Thyroid gland (tissue), 4 donors: ENCODE measurements at regions not wholly inside any gene's neighbourhood (a gene's known extent, or its start where the extent isn't known, plus 50 kb on each side); places are given as distances from the start of the nearest gene placed in this dataset.
"Not testable (repeated sequence)": the region's sequence is repeated elsewhere in the genome, so short reads cannot be mapped to it uniquely, and the experiment has no call there.

Experiments
- DNase-seq, 2 donors: peaks; one replicate each; pipeline ENCODE4 v3.0.0-alpha.2; 2019
- H3K27ac ChIP-seq, 3 donors: fragments of 200-600 bp; sonication (generic); 1 replicate in 2 of 3; 2 replicates in 1 of 3; pipeline ENCODE4 v1.5.1; 2016 to 2019; ENCODE audit warnings: mild to moderate bottlenecking in 1 of 3, moderate library complexity in 1 of 3
- H3K27me3 ChIP-seq: fragments of 200-600 bp; sonication (generic); one replicate; pipeline ENCODE4 v1.5.1; 2019
- H3K36me3 ChIP-seq, 2 donors: fragments of 200-600 bp; sonication (generic); one replicate each; pipeline ENCODE4 v1.5.1; 2016 to 2019
- H3K4me1 ChIP-seq, 2 donors: fragments of 200-600 bp; sonication (generic); one replicate each; pipeline ENCODE4 v1.5.1; 2017 to 2019
- H3K4me3 ChIP-seq, 3 donors: fragments of 200-600 bp; sonication (generic); replicated peaks in 1 of 3; 1 replicate in 2 of 3; 2 replicates in 1 of 3; pipeline ENCODE4 v1.5.1; 2016; ENCODE audit warnings: mild to moderate bottlenecking in 1 of 3
- H3K9me3 ChIP-seq: fragments of 200-600 bp; sonication (generic); one replicate; pipeline ENCODE4 v1.5.1; 2017
- WGBS, 2 donors: methylation state at CpG; one replicate each; pipeline ENCODE4 v1.1.5; 2017; 5-methylcytosine and 5-hydroxymethylcytosine counted together
- intact Hi-C: fragments of 100-400 bp; cut with DNase I; formaldehyde crosslinking; loops from one replicate; pipeline ENCODE4 v1.15.1; 2023

GRCh38 chr16:33713710-33714538 is 254.5 kb downstream of the TP53TG3F start:
- intact Hi-C loops, H3K27ac ChIP-seq, DNase-seq, H3K36me3 ChIP-seq, H3K9me3 ChIP-seq, H3K27me3 ChIP-seq, H3K4me1 ChIP-seq, H3K4me3 ChIP-seq: not testable (repeated sequence)
- 83 to 85% methylated on average over 4 to 6 of the region's 6 CpGs for WGBS, 2 donors

DNA sequence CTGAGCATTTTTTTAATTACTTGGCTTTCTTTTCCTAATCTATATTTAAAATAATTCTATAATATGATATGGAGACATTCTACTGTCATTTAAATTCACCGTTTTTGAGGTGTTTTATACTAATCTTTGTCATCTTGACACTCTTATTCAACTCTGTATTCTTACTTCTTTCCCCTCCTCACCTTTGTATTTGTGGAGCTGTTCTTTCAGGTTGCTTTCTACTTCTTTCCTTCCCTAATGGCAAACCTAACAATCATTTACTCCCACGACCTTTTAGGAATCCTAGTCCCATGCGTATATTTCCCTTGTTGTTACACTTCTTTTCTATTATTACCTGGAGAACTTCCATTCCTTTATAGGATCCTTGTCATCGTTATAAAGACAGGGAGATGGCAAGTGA is 271.8 kb downstream of the TP53TG3F start:
- H3K4me3 ChIP-seq, H3K4me1 ChIP-seq, intact Hi-C loops, H3K27ac ChIP-seq, H3K27me3 ChIP-seq, H3K36me3 ChIP-seq, H3K9me3 ChIP-seq, DNase-seq: not testable (repeated sequence)
- 23 to 26% methylated on average over 3 of the region's 4 CpGs for WGBS, 2 donors

GRCh38 chr16:33734650-33735049 is 275.2 kb downstream of the TP53TG3F start:
- H3K27me3 ChIP-seq, H3K4me1 ChIP-seq, H3K36me3 ChIP-seq, H3K9me3 ChIP-seq, H3K27ac ChIP-seq, intact Hi-C loops, DNase-seq, H3K4me3 ChIP-seq: not testable (repeated sequence)
- 54% methylated on average over 2 of the region's 2 CpGs for WGBS, 2 donors

GRCh38 chr16:33766869-33767765 is 307.7 kb downstream of the TP53TG3F start:
- WGBS, 2 donors: 72 to 85% methylated on average over 6 to 20 of the region's 35 CpGs
- H3K4me1 ChIP-seq, H3K9me3 ChIP-seq, H3K27me3 ChIP-seq, DNase-seq, H3K27ac ChIP-seq, H3K36me3 ChIP-seq, H3K4me3 ChIP-seq, intact Hi-C loops: not testable (repeated sequence)

- H3K36me3 ChIP-seq, H3K4me1 ChIP-seq, H3K27me3 ChIP-seq, DNase-seq, H3K4me3 ChIP-seq, intact Hi-C loops, H3K27ac ChIP-seq, H3K9me3 ChIP-seq: not testable (repeated sequence)
- WGBS, 2 donors: 88 to 94% methylated on average over 3 to 6 of the region's 12 CpGs
Observed at GRCh38 chr16:33768710-33769109, 309.3 kb downstream of the TP53TG3F start.

DNA sequence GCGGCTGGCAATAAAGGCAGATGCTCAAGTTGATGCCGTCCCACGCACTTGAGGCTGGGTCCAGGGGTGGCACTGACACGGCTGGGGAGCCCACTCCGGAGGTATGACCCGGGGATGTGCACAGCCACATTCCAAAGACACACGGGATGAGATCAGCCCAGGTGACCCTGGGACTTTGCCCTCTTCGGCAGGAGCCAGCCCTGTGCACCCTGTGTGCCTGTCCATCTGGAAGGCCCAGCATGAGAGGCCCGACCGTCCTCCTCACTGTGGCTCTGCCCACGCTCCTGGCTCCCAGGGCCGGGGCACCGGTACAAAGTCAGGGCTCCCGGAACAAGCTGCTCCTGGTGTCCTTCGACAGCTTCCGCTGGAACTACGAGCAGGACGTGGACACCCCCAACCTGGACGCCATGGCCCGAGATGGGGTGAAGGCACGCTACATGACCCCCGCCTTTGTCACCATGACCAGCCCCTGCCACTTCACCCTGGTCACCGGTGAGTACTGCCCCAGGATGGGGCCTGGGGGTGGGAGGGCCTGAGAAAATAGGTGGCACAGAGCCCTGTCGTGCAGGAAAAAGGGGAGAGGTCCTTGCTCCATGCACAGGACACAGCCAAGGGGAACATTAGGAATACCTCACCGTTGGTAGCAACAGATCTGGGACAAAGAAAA is 309.9 kb downstream of the TP53TG3F start:
- H3K36me3 ChIP-seq, H3K27ac ChIP-seq, H3K4me1 ChIP-seq, H3K4me3 ChIP-seq, H3K27me3 ChIP-seq, H3K9me3 ChIP-seq, DNase-seq, intact Hi-C loops: not testable (repeated sequence)
- 83 to 88% methylated on average over 3 to 11 of the region's 25 CpGs for WGBS, 2 donors

GRCh38 chr16:33770478-33770877 is 311.1 kb downstream of the TP53TG3F start:
- H3K27me3 ChIP-seq, H3K27ac ChIP-seq, H3K36me3 ChIP-seq, H3K4me3 ChIP-seq, H3K9me3 ChIP-seq, DNase-seq, intact Hi-C loops, H3K4me1 ChIP-seq: not testable (repeated sequence)
- 53 to 62% methylated on average over 66 of the region's 66 CpGs for WGBS, 2 donors

DNA sequence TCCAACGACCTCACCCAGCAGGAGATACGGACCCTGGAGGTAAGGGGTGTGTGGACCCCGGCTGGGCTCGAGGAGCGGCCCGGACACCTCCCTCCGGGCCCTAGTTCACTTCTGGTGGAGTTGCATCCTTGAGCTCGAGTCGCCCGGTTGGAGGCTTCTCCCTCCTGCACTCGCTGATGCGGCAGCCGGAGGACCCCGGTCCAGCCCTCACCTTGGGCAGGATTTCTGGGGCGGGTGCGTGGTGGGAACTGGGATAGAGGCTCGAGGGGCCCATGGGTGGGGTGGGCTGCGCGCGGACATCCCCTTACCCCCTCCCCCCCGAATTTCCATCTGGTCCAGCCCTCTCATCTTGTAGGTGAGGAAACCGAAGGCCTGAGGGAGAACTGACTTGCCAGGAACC is 311.8 kb downstream of the TP53TG3F start:
- DNase-seq, intact Hi-C loops, H3K36me3 ChIP-seq, H3K4me1 ChIP-seq, H3K4me3 ChIP-seq, H3K9me3 ChIP-seq, H3K27me3 ChIP-seq, H3K27ac ChIP-seq: not testable (repeated sequence)
- 51 to 65% methylated on average over 5 to 12 of the region's 22 CpGs for whole genome bisulfite sequencing, 2 donors

GRCh38 chr16:33773966-33774365 is 314.6 kb downstream of the TP53TG3F start:
- WGBS, 2 donors: 60 to 77% methylated on average over 2 of the region's 2 CpGs
- H3K27me3 ChIP-seq, H3K36me3 ChIP-seq, H3K9me3 ChIP-seq, H3K27ac ChIP-seq, H3K4me3 ChIP-seq, intact Hi-C loops, H3K4me1 ChIP-seq, DNase-seq: not testable (repeated sequence)

DNA sequence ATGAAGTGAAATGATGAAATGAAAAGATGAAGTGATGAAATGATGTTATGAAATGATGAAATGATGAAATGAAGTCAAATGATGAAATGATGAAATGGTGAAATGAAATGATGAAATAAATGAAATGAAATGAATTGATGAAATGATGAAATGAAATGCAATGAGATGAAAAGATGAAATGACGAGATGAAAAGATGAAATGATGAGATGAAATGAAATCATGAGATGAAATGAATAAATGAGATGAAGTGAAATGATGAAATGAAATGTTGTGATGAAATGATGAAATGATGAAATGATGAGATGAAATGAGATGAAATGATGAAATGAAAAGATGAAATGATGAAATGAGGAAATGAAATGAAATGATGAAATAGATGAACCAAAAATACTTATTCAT is 315.3 kb downstream of the TP53TG3F start:
- H3K9me3 ChIP-seq, DNase-seq, H3K27me3 ChIP-seq, H3K36me3 ChIP-seq, H3K4me3 ChIP-seq, H3K27ac ChIP-seq, intact Hi-C loops, H3K4me1 ChIP-seq: not testable (repeated sequence)
- 53 to 56% methylated on average over 1 of the region's 1 CpG for WGBS, 2 donors

- WGBS, 2 donors: no CpG with 5 or more reads among the region's 16 CpGs
- DNase-seq, intact Hi-C loops: not testable (repeated sequence)
Observed at GRCh38 chr16:33816328-33816944, 357.0 kb downstream of the TP53TG3F start.

GRCh38 chr16:33824736-33825135 is 365.3 kb downstream of the TP53TG3F start:
- H3K4me3 ChIP-seq, H3K4me1 ChIP-seq, H3K9me3 ChIP-seq, H3K36me3 ChIP-seq, H3K27me3 ChIP-seq, intact Hi-C loops, DNase-seq, H3K27ac ChIP-seq: not testable (repeated sequence)
- WGBS, 2 donors: 50% methylated on average over 2 of the region's 25 CpGs; no CpG with 5 or more reads in 1 of the 2 donors

More at GRCh38 chr16:33816328-33816944, 357.0 kb downstream of the TP53TG3F start:
- H3K27me3 ChIP-seq, H3K27ac ChIP-seq, H3K4me3 ChIP-seq, H3K4me1 ChIP-seq, H3K9me3 ChIP-seq, H3K36me3 ChIP-seq: not testable (repeated sequence)
